Transverse colon (tissue), 4 donors: ENCODE measurements at regions not wholly inside any gene's neighbourhood (a gene's known extent, or its start where the extent isn't known, plus 50 kb on each side); places are given as distances from the start of the nearest gene placed in this dataset.

Experiments
- DNase-seq: peaks from one replicate; pipeline ENCODE4 v3.0.0-alpha.2; 2019
- H3K27ac ChIP-seq, 4 donors: fragments of 200-600 bp; sonication (generic); 2 replicates each; pipeline ENCODE4 v1.5.1; 2016 to 2018; ENCODE audit warnings: inconsistent platforms in 4 of 4
- H3K27me3 ChIP-seq: fragments of 200-600 bp; sonication (generic); 2 replicates; pipeline ENCODE4 v1.5.1; 2017; ENCODE audit warnings: inconsistent platforms
- H3K36me3 ChIP-seq, 4 donors: fragments of 200-600 bp; sonication (generic); 2 replicates each; pipeline ENCODE4 v1.5.1; 2017 to 2019; ENCODE audit warnings: inconsistent platforms in 4 of 4
- H3K4me1 ChIP-seq, 4 donors: fragments of 200-600 bp; sonication (generic); 2 replicates each; pipeline ENCODE4 v1.5.1; 2017 to 2020; ENCODE audit warnings: inconsistent platforms in 4 of 4
- H3K4me3 ChIP-seq, 4 donors: fragments of 200-600 bp; sonication (generic); 1 replicate in 1 of 4; 2 replicates in 3 of 4; pipeline versions ENCODE4 v1.5.1 to v1.6.1; 2017 to 2019; ENCODE audit warnings: inconsistent platforms in 4 of 4
- H3K9me3 ChIP-seq, 2 donors: fragments of 200-600 bp; sonication (generic); 2 replicates each; pipeline ENCODE4 v1.5.1; 2017 to 2019; ENCODE audit warnings: inconsistent platforms in 2 of 2
- CTCF ChIP-seq, 5 experiments: fragments of 200-600 bp in 3 of 5; fragments of 450-650 bp in 2 of 5; sonication (generic) in 3 of 5; IDR thresholded peaks; 1 replicate in 2 of 5; 2 replicates in 3 of 5; pipeline ENCODE4 v1.5.1; 2016 to 2017; ENCODE audit warnings: antibody characterized with exemption in 5 of 5, inconsistent platforms in 3 of 5, mild to moderate bottlenecking in 2 of 5, moderate library complexity in 1 of 5
- EP300 ChIP-seq: sonication (generic); formaldehyde crosslinking; IDR thresholded peaks from one replicate; pipeline ENCODE4 v1.6.1; 2017; ENCODE audit warnings: antibody characterized with exemption, low read depth
- POLR2A ChIP-seq: fragments of 450-650 bp; IDR thresholded peaks from one replicate; pipeline ENCODE4 v1.6.1; 2016; ENCODE audit warnings: antibody characterized with exemption, mild to moderate bottlenecking, moderate library complexity
- POLR2AphosphoS5 ChIP-seq, 3 donors: sonication (generic); formaldehyde crosslinking; IDR thresholded peaks; one replicate each; pipeline ENCODE4 v1.6.1; 2016; ENCODE audit warnings: antibody characterized with exemption in 3 of 3
- WGBS, 2 donors: methylation state at CpG; one replicate each; pipeline ENCODE4 v1.1.5; 2018; ENCODE audit warnings: low coverage in 1 of 2; 5-methylcytosine and 5-hydroxymethylcytosine counted together
- in situ Hi-C, 4 donors: fragments of 200-750 bp; cut with MboI; loops; one replicate each; pipeline versions ENCODE4 v1.15.0 to v1.15.1; 2017; ENCODE audit warnings: low sequenced_read_pairs in 3 of 4, low pct_ligation_motif_present in 1 of 4, low pct_unique_long_range_greater_than_20kb in 1 of 4
- intact Hi-C: fragments of 100-400 bp; cut with DNase I; formaldehyde crosslinking; loops from one replicate; pipeline ENCODE4 v1.15.1; 2023; ENCODE audit warnings: low total_unique reads

GRCh38 chr1:59156526-59157199 lies 140.2 kb upstream of the FGGY start:
- no peak overlapping the region for H3K4me3 ChIP-seq
- peaks cover 0 to 20% (median 2%) of the 10 kb centered on the region in 4 donors for H3K4me1 ChIP-seq
- no peak for DNase-seq
- no peaks in the 10 kb centered on the region for H3K36me3 ChIP-seq
- peak overlapping the region in 1 of 4 donors; percentile 32 for H3K27ac ChIP-seq
- 32 to 39% methylated on average over 4 to 7 of the region's 7 CpGs for WGBS, 2 donors
- TF ChIP-seq POLR2AphosphoS5 (IDR thresholded peaks at IDR 0.05) (no peak), CTCF (IDR thresholded peaks at IDR 0.05) (no peak), POLR2A (no peak), EP300 (no peak)
- in situ Hi-C loops (no loop called here), intact Hi-C loops (no loop called here)
- peaks cover 5 to 12% of the 10 kb centered on the region in 2 donors for H3K9me3 ChIP-seq
- H3K27me3 ChIP-seq = no peaks in the 10 kb centered on the region

- TF ChIP-seq CTCF (IDR thresholded peaks at IDR 0.05) (no peak), POLR2AphosphoS5 (IDR thresholded peaks at IDR 0.05) (no peak), POLR2A (no peak), EP300 (no peak)
- no peak overlapping the region for H3K4me3 ChIP-seq
- H3K36me3 ChIP-seq = no peaks in the 10 kb centered on the region
- no peaks in the 10 kb centered on the region for H3K27me3 ChIP-seq
- no peak overlapping the region for H3K27ac ChIP-seq
- DNase-seq = no peak
- peaks cover 5 to 12% of the 10 kb centered on the region in 2 donors for H3K9me3 ChIP-seq
- intact Hi-C loops (no loop called here), in situ Hi-C loops (no loop called here)
- peaks cover 0 to 14% (median 1%) of the 10 kb centered on the region in 4 donors for H3K4me1 ChIP-seq
These were observed 138.6 kb upstream of the FGGY start for GRCh38 chr1:59158321-59158720.

- Histone ChIP-seq H3K27ac (no peak overlapping the region), H3K4me1 (peaks cover 0 to 14% (median 1%) of the 10 kb centered on the region in 4 donors), H3K4me3 (no peak overlapping the region), H3K27me3 (no peaks in the 10 kb centered on the region), H3K36me3 (no peaks in the 10 kb centered on the region), H3K9me3 (peaks cover 5 to 12% of the 10 kb centered on the region in 2 donors)
- no peak for DNase-seq
- in situ Hi-C loops = no loop called here
- 62% methylated on average over 3 of the region's 3 CpGs; no CpG with 5 or more reads in 1 of the 2 donors for WGBS, 2 donors
- TF ChIP-seq EP300 (no peak), POLR2A (no peak), CTCF (IDR thresholded peaks at IDR 0.05) (no peak), POLR2AphosphoS5 (IDR thresholded peaks at IDR 0.05) (no peak)
- intact Hi-C loops = no loop called here
These were observed 137.2 kb upstream of the FGGY start for GRCh38 chr1:59159557-59160203.

- H3K4me1 ChIP-seq = peaks cover 0 to 9% (median under 1%) of the 10 kb centered on the region in 4 donors
- H3K36me3 ChIP-seq = no peaks in the 10 kb centered on the region
- no peaks in the 10 kb centered on the region for H3K27me3 ChIP-seq
- no peak overlapping the region for H3K27ac ChIP-seq
- H3K9me3 ChIP-seq = peaks cover 5 to 12% of the 10 kb centered on the region in 2 donors
- DNase-seq = no peak
- no peak for TF ChIP-seq CTCF (IDR thresholded peaks at IDR 0.05)
- TF ChIP-seq POLR2AphosphoS5 (IDR thresholded peaks at IDR 0.05) = no peak
- TF ChIP-seq EP300 = no peak
- no peak for TF ChIP-seq POLR2A
- in situ Hi-C loops = no loop called here
- intact Hi-C loops = no loop called here
- no peak overlapping the region for H3K4me3 ChIP-seq
These were observed 135.8 kb upstream of the FGGY start for GRCh38 chr1:59161136-59161535.
